Daoy (cell line): ENCODE measurements at regions not wholly inside any gene's neighbourhood (a gene's known extent, or its start where the extent isn't known, plus 50 kb on each side); places are given as distances from the start of the nearest gene placed in this dataset.
"Not testable (repeated sequence)": the region's sequence is repeated elsewhere in the genome, so short reads cannot be mapped to it uniquely, and the experiment has no call there.

Experiments used
- DNase-seq: peaks from one replicate; pipeline ENCODE4 v3.0.0-alpha.2; 2015; ENCODE audit warnings: low read depth

DNA sequence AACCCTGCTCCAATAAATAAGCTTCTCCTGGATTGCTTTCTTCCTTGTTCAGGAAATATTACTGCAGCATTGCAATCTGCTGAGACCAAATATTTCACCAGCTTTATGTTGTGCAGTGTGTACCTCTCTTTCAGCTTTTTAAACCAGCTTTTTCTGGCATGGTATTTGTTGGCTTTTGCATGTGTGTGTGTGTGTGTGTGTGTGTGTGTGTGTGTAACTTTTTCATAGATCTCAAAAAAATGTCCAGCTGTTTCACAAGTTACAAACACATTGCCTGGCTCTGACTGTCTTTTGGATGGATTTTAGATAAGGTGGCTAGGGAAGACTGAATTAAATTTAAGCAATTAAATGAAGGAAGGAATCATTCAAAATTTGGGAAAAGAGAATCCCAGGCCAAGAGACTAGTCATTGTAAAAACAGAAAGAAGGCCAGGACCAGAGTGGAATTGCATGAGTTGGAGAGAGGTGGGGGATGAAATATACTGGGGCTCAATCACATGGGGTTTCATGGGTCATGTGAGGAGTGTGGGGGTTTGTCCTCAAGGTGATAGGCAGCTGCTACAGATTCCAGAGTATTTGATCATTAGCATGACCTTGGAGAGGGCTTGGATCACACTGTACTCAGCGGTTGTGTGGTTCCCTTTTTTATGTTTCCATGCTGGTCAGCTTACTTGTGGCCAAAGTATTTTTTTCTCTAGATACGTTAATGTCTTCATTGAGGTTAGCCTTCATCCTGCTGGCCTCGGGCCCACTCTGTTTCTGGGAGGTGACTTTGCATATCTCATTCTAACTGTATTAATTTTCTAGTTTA lies 357.7 kb upstream of the BOD1L1 start:
- peak; percentile 67 for DNase-seq

GRCh38 chr4:13985837-13986236 lies 358.3 kb upstream of the BOD1L1 start:
- DNase-seq, result peak; percentile 30

DNA sequence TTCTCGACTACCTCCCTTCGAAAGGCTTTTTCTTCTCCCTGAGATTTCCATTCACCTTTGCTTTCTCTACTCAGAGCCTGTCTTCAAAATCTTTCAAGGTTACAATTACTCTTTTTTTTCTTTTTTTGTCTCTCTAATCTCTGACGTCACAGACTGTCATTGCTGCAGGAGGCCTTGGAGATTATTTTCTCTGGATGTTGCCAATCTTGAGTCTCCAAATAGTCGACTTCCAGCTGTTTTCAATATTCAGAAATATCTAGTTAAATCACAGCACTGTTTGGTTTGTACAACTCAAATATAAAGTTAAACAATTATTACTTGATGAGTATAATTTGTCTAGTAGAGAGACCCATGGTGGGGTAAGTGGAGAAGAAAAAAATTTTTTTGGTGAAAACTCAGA lies 359.0 kb upstream of the BOD1L1 start:
- no peak for DNase-seq

- peak; percentile 94 for DNase-seq
Observed at GRCh38 chr4:13988353-13989305, 361.1 kb upstream of the BOD1L1 start.

DNA sequence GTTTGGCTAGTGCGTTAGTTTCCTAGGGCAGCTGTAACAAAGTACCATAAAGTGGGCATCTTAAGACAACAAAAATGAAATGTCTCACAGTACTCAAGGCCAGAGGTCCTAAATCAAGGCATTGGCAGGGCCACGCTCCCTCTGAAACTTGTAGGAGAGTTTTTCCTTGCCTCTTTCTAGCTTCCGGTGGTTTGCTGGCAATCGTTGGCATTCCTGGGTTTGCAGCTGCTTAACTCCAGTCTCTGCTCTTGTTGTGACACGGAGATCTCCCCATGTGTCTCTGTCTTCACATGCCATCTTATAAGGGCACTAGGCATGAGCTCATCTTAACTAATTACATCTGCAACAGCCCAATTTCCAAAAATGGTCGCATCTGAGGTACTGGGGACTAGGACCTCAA lies 362.0 kb upstream of the BOD1L1 start:
- DNase-seq, result peak; percentile 65

GRCh38 chr4:13990596-13991589 lies 363.4 kb upstream of the BOD1L1 start:
- no peak for DNase-seq

GRCh38 chr4:13992041-13992440 lies 364.5 kb upstream of the BOD1L1 start:
- DNase-seq, result no peak

GRCh38 chr4:13992975-13993520 lies 365.5 kb upstream of the BOD1L1 start:
- no peak for DNase-seq

GRCh38 chr4:13994016-13994415 lies 366.5 kb upstream of the BOD1L1 start:
- no peak for DNase-seq

DNA sequence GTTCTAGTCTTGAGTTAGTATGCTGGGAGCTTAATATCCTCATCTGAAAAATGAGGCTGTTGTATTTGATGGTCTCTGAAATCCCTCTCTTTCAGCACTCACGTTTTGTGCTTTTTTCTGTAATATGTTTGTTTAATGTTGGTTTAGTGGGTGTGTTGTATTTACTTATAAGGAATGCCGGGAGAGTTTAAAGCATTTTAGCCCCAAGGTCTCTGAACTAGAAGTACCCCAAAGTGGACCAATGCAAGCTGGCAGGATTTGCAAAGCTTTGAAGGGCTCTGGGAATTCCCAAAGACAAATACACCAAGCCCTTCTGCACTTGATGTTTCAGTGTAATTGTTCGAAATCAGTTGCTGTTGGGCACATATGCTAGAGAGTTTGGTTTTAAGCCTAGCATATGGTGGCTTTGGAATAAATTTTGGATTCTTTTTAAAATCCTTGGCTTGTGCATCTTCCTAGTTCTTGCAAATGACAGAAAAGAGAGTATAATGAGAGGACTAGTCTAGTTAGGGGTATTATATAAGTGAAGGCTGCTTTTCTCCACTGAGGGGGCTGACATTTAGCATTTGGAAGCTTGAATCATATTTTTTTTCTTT lies 371.4 kb upstream of the BOD1L1 start:
- DNase-seq, result no peak

- no peak for DNase-seq
Observed at GRCh38 chr4:14000091-14000814, 372.7 kb upstream of the BOD1L1 start.

GRCh38 chr4:14002331-14002730 lies 374.8 kb upstream of the BOD1L1 start:
- not testable (repeated sequence) for DNase-seq

GRCh38 chr4:14008494-14008893 lies 381.0 kb upstream of the BOD1L1 start:
- DNase-seq, result no peak

GRCh38 chr4:14018191-14018853 lies 390.8 kb upstream of the BOD1L1 start:
- no peak for DNase-seq

- DNase-seq, result no peak
Observed at GRCh38 chr4:14022456-14022855, 394.9 kb upstream of the BOD1L1 start.

- DNase-seq, result peak; percentile 36
Observed at GRCh38 chr4:14023036-14023435, 395.5 kb upstream of the BOD1L1 start.

DNA sequence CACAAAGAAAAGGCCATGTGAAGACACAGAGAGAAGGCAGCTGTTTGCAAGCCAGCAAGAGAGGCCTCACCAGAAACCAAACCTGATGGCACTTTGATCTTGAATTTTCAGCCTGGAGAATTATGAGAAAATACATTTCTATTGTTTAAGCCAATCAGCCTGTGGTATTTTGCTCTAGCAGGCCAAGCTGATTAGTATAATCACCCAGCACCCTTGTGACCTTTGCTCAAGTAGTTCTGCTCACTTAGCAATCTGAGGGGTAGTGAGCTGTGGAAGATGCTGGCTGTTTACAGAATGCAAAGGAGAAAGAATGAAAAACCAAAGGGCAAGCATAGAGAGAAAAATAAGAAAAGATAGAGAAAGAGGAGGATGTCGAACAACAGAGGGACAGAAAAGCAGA lies 396.4 kb upstream of the BOD1L1 start:
- DNase-seq, result no peak

GRCh38 chr4:14025111-14025510 lies 397.6 kb upstream of the BOD1L1 start:
- no peak for DNase-seq

DNA sequence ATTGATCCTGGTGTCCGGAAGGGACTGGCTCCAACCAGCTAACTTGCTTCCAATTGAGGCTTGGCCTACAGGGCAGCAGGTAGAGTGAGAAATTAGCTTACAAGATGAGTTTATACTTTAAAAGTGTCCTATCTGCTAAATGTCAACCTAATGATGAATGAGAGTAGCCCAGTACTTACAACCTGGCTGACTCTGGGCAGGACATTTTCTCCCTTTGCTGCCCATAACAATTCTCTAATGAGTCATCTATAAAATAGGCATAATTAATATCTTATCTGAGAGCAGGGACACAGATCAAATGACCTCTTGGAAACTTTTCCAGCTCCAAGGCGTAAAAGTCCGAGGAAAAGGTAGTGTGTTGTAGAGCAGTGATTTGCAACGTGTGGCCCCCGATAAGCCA lies 398.4 kb upstream of the BOD1L1 start:
- no peak for DNase-seq

- DNase-seq, result no peak
Observed at GRCh38 chr4:14028862-14029261, 401.3 kb upstream of the BOD1L1 start.
